ENCODE measurements at regions not wholly inside any gene's neighbourhood (a gene's known extent, or its start where the extent isn't known, plus 50 kb on each side); places are given as distances from the start of the nearest gene placed in this dataset.

DNA sequence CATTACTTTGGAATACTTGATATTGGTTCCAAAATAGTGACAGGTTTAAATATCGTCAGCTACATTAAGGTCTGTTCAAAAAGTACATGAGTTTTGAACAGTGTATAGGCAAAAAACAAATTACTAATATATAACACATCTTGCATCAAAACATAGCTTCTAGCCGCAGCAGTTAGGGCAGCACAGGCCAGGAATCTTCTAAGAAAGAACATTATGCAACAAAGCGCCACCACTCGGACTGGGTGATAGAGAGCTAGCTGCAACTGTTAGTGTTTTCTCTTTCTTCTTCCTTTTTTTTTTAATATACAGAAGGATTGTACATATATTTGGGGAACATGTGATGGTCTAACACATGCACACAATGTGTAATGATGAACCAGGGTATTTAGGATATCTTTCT, 504.5 kb downstream of the NR2F1-AS1 start (continued):
- TF ChIP-seq, protein P1, sequence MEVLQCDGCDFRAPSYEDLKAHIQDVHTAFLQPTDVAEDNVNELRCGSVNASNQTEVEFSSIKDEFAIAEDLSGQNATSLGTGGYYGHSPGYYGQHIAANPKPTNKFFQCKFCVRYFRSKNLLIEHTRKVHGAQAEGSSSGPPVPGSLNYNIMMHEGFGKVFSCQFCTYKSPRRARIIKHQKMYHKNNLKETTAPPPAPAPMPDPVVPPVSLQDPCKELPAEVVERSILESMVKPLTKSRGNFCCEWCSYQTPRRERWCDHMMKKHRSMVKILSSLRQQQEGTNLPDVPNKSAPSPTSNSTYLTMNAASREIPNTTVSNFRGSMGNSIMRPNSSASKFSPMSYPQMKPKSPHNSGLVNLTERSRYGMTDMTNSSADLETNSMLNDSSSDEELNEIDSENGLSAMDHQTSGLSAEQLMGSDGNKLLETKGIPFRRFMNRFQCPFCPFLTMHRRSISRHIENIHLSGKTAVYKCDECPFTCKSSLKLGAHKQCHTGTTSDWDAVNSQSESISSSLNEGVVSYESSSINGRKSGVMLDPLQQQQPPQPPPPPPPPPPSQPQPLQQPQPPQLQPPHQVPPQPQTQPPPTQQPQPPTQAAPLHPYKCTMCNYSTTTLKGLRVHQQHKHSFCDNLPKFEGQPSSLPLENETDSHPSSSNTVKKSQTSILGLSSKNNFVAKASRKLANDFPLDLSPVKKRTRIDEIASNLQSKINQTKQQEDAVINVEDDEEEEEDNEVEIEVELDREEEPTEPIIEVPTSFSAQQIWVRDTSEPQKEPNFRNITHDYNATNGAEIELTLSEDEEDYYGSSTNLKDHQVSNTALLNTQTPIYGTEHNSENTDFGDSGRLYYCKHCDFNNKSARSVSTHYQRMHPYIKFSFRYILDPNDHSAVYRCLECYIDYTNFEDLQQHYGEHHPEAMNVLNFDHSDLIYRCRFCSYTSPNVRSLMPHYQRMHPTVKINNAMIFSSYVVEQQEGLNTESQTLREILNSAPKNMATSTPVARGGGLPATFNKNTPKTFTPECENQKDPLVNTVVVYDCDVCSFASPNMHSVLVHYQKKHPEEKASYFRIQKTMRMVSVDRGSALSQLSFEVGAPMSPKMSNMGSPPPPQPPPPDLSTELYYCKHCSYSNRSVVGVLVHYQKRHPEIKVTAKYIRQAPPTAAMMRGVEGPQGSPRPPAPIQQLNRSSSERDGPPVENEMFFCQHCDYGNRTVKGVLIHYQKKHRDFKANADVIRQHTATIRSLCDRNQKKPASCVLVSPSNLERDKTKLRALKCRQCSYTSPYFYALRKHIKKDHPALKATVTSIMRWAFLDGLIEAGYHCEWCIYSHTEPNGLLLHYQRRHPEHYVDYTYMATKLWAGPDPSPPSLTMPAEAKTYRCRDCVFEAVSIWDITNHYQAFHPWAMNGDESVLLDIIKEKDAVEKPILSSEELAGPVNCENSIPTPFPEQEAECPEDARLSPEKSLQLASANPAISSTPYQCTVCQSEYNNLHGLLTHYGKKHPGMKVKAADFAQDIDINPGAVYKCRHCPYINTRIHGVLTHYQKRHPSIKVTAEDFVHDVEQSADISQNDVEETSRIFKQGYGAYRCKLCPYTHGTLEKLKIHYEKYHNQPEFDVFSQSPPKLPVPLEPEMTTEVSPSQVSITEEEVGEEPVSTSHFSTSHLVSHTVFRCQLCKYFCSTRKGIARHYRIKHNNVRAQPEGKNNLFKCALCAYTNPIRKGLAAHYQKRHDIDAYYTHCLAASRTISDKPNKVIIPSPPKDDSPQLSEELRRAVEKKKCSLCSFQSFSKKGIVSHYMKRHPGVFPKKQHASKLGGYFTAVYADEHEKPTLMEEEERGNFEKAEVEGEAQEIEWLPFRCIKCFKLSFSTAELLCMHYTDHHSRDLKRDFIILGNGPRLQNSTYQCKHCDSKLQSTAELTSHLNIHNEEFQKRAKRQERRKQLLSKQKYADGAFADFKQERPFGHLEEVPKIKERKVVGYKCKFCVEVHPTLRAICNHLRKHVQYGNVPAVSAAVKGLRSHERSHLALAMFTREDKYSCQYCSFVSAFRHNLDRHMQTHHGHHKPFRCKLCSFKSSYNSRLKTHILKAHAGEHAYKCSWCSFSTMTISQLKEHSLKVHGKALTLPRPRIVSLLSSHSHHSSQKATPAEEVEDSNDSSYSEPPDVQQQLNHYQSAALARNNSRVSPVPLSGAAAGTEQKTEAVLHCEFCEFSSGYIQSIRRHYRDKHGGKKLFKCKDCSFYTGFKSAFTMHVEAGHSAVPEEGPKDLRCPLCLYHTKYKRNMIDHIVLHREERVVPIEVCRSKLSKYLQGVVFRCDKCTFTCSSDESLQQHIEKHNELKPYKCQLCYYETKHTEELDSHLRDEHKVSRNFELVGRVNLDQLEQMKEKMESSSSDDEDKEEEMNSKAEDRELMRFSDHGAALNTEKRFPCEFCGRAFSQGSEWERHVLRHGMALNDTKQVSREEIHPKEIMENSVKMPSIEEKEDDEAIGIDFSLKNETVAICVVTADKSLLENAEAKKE (CRISPR knock-in tag; IDR thresholded peaks at IDR 0.05), result no peak

- Mint-ChIP-seq H3K27me3 (ENCODE audit: insufficient read depth, low read depth, poor library complexity) (peaks cover 2% of the 10 kb centered on the region), H3K4me3 (no peak overlapping the region), H3K9me3 (no peaks in the 10 kb centered on the region), H3K27ac (no peak overlapping the region), H3K36me3 (ENCODE audit: low read depth) (no peaks in the 10 kb centered on the region), H3K4me1 (peaks cover 2% of the 10 kb centered on the region; the same call in 1 of the 3 replicates)
- ATAC-seq (no peak), DNase-seq (ENCODE audit: low spot score) (no peak)
- no peak overlapping the region for H2AFZ ChIP-seq
- H3F3A ChIP-seq (replicated peaks; ENCODE audit: low read depth), result no peaks in the 10 kb centered on the region
- no peak overlapping the region for H3K4me3 ChIP-seq
- no peak overlapping the region for H3K4me2 ChIP-seq
- no peaks in the 10 kb centered on the region; the same call in 1 of the 2 replicates for H3K9me2 ChIP-seq (ENCODE audit: insufficient read depth)
- H3K36me3 ChIP-seq (ENCODE audit: insufficient read depth), result no peaks in the 10 kb centered on the region
- no peaks in the 10 kb centered on the region for H3K4me1 ChIP-seq (ENCODE audit: insufficient read depth)
- TF ChIP-seq STAT1 (IDR thresholded peaks at IDR 0.05; ENCODE audit: unreplicated experiment), result no peak
- TF ChIP-seq, protein P2, sequence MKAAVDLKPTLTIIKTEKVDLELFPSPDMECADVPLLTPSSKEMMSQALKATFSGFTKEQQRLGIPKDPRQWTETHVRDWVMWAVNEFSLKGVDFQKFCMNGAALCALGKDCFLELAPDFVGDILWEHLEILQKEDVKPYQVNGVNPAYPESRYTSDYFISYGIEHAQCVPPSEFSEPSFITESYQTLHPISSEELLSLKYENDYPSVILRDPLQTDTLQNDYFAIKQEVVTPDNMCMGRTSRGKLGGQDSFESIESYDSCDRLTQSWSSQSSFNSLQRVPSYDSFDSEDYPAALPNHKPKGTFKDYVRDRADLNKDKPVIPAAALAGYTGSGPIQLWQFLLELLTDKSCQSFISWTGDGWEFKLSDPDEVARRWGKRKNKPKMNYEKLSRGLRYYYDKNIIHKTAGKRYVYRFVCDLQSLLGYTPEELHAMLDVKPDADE (IDR thresholded peaks at IDR 0.05), result no peak
- no peak for TF ChIP-seq ZNF331 (CRISPR knock-in tag; IDR thresholded peaks at IDR 0.05; ENCODE audit: low read depth)
- no peak for TF ChIP-seq REST (IDR thresholded peaks at IDR 0.05; ENCODE audit: unreplicated experiment)
- H3K27me3 ChIP-seq (ENCODE audit: insufficient read depth), result no peaks in the 10 kb centered on the region
- H4K20me1 ChIP-seq (replicated peaks; ENCODE audit: insufficient read depth), result no peaks in the 10 kb centered on the region
- no peak overlapping the region for H3K27ac ChIP-seq (ENCODE audit: low read depth)
- H3K79me2 ChIP-seq (replicated peaks; ENCODE audit: insufficient read depth), result no peaks in the 10 kb centered on the region
Measured at GRCh38 chr5:93076096-93076495, 504.9 kb downstream of the NR2F1-AS1 start.

All from GM23338 (cell line).